GM18873 (cell line): ENCODE measurements at regions not wholly inside any gene's neighbourhood (a gene's known extent, or its start where the extent isn't known, plus 50 kb on each side); places are given as distances from the start of the nearest gene placed in this dataset.

Experiments
- ATAC-seq: cut with Tn5 transposase; IDR thresholded peaks from one replicate; pipeline ENCODE4 v1.9.1; 2021; ENCODE audit warnings: mild to moderate bottlenecking, moderate library complexity, moderate number of reproducible peaks; ENCODE audit not compliant: unreplicated experiment, low FRiP score

- no peak for ATAC-seq
Measured at GRCh38 chr5:74145951-74146350, 494.6 kb downstream of the ENC1 start.

- no peak for ATAC-seq
Measured at GRCh38 chr5:74143721-74144330, 496.7 kb downstream of the ENC1 start.

DNA sequence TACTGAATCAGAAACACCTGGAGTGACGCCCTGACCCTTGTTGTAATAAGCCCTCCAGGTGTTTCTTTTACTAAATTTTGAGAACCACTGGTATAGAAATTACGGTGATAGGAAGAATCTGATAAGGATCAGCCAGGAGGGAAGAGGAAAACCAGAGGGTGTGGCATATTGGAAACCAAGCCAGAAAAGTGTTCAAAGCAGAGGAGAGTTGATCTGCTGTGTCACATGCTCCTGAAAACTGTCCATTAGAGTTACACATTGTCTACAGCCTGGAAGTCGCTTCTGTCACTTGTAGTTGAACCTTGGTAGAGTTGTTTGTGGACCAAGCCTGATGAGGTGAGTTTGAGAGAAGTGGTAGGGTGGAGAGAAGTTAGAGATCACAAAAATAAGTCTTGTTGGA lies 497.4 kb downstream of the ENC1 start:
- ATAC-seq: no peak

- ATAC-seq: no peak
Measured at GRCh38 chr5:74141053-74141452, 499.5 kb downstream of the ENC1 start.

DNA sequence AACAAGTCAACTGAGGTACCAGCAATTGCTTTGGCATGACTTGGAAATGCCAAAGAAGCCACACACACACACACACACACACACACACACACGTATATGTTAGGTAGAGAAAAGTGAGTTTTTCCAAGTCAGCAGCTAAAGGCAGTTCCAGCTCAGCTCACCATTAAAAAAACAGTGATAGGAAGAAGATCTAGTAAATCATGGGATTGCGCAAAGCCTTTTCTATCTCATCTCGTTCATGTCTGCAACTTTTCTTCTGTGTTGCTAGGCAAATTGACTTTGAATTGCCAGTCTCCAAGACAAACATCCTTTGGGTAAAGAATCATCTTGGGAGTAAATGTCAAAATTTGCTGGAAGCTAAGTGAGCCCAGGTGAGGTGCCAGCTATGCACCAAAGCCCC lies 500.1 kb downstream of the ENC1 start:
- ATAC-seq: no peak

DNA sequence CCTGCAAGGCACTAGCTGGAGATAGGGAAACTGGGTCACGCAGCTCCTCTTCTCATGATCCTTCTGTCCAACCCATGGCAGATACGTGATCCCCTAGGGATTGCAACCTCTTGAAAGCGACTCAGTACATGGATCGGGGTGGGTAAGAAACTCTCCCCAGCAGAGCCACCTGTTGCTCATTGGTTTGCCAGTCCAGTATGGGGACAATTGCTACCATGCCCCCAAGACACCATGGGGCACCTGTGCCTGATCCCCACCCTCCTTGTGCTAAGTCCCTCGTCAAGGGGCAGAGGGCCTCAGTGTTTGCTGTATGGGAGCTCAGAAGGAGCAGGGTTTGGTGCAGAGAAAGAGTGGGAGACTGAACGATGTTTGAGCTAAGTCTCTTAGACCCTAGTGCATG lies 500.9 kb downstream of the ENC1 start:
- no peak for ATAC-seq

DNA sequence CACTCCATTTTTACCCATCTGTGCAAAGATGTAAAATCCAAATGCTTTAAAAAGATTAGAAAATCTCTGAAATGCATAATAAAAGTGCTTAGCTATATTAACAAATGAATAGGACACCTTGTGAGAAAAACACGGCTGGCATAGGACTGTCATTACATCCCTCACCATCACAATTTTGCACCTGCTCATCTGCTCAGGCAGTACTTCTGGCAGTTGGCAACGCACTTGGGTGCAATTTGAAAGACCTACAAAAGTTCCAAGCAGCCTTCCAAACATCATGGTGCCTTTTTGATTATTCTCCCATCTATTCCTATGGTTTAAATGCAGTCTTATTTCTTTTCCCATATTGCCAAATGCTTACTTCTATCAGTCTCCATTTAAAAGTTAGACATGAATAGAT lies 501.8 kb downstream of the ENC1 start:
- no peak for ATAC-seq

DNA sequence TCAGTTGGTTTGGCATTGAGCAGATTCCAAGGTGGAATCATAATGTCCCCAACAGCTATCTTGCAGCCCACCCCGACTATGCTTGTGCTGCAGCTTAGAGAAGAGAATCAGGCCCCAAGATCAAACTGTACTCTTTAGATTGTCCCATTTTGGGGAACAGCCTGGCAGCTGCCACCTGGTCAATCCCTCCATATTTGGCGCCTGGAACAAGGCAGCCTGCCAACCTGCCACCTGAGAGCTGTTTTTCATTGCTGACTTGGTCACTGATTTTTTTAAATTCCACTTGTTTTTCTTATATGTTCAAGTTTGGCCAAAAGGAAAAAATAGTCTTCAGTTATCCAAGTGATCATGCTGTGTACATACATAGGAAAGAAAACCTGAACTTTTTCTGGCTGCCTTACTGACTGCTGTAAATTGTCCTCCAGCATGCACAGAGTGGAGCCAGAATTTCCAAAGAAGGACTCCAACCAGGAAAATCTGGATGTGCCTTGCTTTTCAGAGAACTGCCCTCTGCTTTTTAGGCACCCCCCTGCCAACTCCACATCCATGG lies 504.2 kb downstream of the ENC1 start:
- no peak for ATAC-seq

DNA sequence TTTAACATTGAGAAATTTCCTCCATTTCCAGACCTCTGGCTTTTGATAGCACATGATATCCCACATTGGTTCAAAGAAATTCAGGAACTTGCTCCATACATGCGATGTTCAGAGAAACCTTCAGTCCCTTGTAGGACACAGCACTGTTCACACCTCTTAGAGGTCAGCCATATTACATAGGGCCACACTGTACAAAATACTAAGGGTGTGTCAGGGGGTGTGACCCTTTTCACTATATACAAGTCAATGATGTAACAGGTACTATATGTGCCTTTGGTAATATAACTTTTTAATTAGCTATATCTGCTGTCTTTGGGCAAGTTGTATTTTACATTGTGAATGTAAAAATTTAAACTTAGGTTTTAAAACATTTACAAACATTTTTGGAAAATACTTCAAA lies 505.5 kb downstream of the ENC1 start:
- no peak for ATAC-seq

GRCh38 chr5:74132485-74132884 lies 506.5 kb downstream of the ARHGEF28 start:
- ATAC-seq: no peak

DNA sequence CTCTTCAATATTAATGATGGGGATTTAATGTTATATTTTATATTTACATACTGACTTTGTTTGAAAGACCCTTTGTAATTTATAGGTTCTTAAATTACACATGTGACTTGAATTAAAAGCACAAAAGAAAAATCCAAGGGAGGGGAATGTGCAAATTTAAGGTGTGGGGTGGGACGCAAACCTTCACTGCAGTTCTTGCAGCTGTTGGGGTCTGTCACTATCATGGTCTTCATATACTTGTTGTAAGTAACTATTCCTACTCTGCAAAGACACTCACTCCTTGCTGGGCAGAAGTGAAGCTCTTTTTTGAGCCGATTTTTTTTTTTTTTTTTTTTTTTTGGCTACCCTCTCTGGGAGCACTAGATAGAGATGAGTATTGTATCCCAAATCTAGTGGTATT lies 505.3 kb downstream of the ARHGEF28 start:
- no peak for ATAC-seq

- no peak for ATAC-seq
Measured at GRCh38 chr5:74130155-74130897, 504.3 kb downstream of the ARHGEF28 start.

- no peak for ATAC-seq
Measured at GRCh38 chr5:74127381-74128320, 501.7 kb downstream of the ARHGEF28 start.

DNA sequence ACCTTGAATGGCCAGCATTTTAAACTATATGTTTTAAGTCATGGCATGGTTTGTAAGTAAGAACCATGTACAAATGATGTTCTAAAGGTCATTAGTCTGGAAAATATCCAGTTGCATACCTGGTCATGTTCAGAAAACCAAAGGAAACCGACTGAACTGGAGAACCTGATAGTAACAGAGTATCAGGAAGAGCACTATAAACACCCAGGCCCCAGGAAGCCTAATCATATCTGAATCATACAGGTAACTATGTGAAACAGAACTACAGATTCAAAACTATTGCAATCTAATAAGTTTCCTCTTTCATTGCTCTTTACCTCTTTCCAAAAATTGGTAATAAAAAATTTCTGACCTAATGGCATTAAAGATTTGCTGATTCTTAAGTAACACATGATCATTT lies 500.3 kb downstream of the ARHGEF28 start:
- ATAC-seq: no peak

- no peak for ATAC-seq
Measured at GRCh38 chr5:74124826-74125225, 498.8 kb downstream of the ARHGEF28 start.

GRCh38 chr5:74123929-74124328 lies 497.9 kb downstream of the ARHGEF28 start:
- no peak for ATAC-seq

DNA sequence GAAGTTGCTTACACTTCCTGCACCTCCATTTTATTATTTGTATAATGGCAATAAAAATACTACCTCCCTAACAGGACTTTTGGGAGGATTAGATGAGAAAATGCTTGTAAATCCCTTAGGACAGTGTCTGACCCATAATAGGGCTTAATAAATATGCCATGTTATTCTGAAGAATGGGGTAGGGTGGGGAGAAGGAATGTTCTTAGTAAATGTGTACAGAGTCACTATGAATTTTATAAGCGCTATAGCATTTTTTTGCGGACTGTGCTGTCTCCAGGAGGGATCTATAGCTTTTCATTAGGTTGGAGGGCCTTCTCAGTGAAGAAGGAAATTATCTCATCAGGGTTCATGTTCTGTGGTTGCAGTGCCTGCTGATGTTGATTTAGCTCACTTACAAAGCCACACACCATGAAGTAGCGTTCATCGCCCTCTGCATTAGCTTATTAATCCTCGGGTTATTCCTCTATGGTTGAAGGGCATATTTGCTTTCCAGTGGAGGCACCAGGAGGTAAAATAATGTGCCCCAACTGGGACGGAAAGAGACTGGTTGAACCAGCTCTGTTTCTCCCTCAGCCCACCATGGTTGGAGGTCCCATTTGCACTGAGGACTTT lies 497.1 kb downstream of the ARHGEF28 start:
- no peak for ATAC-seq

- no peak for ATAC-seq
Measured at GRCh38 chr5:74122175-74122574, 496.2 kb downstream of the ARHGEF28 start.

- no peak for ATAC-seq
Measured at GRCh38 chr5:74120585-74120984, 494.6 kb downstream of the ARHGEF28 start.

DNA sequence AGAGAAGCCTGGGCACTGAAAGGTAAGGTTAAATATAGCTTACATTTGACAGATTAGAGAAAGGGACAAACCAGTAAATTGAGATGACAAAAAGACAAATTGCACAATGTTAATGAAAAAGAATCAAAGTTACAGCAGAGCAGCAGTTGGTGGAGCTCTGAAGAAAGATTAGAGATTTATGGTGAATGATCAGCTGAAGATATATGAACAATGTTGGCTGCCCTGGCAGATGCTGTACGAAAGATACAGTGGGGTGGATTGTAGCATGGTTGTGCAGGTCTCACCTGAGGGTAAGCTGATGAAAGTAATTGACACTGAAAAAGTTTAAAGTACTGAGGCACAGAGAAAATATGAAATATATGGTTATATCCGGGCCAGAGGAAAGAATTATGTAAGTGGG lies 492.1 kb downstream of the ARHGEF28 start:
- no peak for ATAC-seq

DNA sequence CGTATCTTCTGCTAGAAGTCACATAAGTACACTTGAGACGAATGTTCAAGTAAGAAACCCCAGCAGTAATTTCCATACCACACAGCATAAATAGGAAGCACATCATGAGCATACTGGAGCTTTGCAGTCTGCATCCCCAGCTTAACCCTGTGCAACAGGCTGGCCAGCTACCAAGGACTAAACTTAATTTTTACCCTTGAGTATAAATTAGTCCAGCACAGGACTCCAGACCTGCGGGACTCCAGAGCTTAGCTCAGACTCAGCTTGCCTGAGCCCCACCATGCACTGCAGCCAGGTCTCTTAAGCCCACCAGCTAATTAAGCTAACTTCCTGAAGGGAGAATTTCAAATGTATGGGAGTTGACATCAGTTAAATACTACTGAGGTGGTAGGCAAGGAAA lies 491.0 kb downstream of the ARHGEF28 start:
- ATAC-seq: no peak
